Central memory CD4-positive, alpha-beta T cell (primary cell): ENCODE measurements at regions not wholly inside any gene's neighbourhood (a gene's known extent, or its start where the extent isn't known, plus 50 kb on each side); places are given as distances from the start of the nearest gene placed in this dataset.
"Not testable (repeated sequence)": the region's sequence is repeated elsewhere in the genome, so short reads cannot be mapped to it uniquely, and the experiment has no call there.

Experiments
- DNase-seq: peaks from one replicate; pipeline ENCODE4 v3.0.0; 2022

DNA sequence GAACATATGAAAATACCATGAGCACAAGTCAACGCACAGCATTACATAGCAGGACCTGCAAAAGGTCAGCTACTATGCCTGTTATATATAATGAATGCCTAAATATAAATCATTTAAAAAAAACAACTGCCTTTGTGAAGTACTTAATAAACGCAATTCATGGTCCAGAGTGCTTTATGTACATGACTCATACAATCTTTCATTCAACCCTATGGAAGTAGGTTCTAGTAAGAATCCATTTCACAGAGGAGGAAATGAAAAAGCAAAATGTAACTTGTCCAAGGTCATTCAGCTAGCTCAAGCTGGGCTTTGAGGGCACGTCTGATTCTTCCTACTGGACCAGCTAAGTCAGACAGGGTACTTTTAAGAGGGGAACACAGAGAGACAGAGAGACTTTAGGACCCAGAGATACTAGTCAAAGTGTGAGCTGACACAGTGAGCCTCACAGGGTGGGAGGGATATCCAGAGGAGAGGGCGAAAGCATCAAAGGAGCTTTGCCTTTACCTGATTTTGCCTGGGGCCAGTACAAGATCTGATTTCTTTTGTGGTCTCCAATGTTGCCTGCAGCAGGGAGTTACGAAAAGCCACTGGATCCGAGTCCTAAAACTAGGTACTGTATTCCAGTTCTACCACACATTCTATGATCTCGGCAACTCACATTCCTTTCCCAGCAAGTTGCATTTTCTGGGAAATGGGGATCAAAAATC lies 83.4 kb upstream of the ZFHX3 start:
- DNase-seq: no peak

DNA sequence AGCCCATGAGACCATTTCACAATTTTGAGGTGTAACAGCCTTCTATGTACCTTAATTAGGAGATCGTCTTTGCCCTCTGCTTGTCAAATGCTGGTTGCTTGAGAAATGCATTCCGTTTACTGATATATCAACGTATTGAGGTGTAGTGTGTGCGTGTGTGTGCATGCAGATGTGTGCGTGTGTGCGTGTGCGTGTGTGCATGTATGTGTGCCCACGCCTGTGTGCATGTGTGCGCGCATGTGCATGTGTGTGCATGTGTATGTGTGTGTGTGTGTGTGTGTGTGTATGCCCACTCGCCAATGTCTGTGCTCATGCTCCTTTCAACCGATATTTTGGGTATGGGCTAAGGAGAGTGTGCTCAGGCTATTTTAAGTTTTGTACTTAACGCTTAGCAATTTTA lies 81.5 kb upstream of the ZFHX3 start:
- DNase-seq: no peak

DNA sequence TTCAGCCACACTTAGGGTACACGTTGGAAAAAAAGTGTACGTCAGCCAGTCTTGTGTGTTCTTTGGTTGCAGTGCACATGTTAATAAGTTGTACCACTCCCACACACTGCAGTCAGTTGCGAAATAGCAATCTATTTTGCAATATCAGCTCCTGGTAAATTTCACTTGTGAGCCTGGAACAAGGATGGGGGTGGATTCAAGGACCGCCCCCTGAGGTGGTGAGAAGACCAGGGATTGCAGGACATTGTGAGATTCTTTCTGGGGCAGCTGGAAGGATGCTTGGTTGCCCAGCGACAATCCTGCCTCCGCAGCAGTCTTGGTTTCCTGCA lies 78.6 kb upstream of the ZFHX3 start:
- DNase-seq: no peak

DNA sequence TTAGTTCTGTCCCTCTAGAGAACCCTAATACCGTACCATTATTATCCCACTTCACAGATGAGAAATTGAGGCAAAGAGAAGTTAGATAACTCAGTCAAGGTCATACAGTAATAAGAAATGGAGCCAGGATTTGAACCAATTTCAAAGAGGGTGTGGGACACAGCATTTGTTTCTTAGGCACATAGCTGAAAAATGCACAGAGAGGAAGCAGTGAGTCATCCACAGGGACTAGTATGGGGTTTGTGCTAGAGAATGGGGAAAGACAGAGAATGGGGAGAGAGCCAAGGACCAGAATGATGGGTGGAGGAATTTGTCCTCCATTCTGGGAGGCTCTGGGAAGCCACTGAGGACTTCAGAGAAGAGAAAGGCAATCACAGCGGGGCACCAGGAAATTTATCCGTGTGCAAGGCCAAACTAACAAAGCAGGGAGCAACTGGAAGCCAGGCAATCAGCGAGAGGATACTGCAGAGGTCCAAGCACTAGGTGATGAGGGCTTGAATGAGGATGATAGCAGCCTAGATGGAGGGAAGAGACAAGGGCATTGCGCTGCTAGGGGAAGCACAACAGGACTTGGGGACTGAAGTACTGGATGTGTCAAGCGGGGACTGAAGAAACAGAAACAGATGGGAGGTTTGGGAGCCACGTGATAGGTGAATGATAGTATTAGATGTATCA lies 78.1 kb upstream of the ZFHX3 start:
- no peak for DNase-seq

DNA sequence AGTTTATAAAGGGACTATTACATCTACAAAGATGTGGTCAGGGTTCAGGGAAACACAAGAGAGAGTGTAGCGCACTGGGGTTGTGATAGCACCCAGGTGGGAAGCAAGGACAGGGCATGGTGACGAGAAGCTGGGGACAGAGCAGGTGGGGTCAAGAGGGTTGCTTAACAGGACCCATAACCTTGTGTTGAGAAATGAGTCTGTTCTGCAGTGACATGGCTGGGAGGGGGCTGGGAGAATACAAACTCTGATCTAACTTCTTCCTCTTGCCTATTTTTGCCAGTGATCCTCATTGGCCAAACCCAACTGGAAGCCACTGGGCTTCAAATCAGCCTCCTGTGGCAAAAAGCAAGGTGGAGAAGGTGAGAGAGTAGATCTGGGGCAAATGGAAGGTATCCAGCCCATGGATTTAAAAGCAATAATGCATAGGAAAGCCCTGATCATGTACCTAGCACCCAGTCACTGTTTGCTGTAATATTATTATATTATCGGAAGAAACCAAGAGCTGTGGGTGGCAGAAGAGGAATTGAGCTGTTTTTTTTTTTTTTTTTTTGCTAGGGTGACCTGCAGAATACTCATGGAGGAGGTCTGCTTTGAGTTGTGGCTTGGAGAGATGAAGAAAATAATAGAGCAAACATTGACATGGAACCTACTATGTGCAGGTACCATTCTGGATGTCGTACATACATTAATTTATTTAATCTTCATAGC lies 76.9 kb upstream of the ZFHX3 start:
- DNase-seq: no peak

DNA sequence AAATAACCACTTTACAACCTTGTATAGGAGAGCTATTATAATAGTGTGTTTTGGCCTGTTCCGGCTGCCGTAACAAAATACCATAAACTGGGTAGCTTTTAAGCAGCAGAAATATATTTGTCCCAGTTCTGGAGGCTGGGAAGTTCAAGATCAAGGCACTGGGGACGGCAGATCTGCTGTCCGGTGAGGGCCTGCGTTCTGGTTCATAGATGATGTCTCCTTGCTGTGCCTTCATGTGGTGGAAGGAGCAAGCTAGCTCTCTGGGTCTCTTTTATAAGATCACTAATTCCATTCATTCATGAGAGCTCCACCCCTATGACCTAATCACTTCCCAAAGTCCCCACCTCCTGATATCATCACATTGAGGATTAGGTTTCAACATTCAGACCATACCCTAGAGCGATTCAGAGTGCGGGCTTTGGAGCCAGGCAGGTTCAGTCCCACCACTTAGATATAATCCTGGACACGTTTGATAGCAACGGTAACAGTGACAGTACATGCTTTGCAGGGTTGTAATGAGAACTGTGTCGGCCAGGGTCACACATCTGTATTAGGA lies 76.2 kb upstream of the ZFHX3 start:
- DNase-seq: no peak

DNA sequence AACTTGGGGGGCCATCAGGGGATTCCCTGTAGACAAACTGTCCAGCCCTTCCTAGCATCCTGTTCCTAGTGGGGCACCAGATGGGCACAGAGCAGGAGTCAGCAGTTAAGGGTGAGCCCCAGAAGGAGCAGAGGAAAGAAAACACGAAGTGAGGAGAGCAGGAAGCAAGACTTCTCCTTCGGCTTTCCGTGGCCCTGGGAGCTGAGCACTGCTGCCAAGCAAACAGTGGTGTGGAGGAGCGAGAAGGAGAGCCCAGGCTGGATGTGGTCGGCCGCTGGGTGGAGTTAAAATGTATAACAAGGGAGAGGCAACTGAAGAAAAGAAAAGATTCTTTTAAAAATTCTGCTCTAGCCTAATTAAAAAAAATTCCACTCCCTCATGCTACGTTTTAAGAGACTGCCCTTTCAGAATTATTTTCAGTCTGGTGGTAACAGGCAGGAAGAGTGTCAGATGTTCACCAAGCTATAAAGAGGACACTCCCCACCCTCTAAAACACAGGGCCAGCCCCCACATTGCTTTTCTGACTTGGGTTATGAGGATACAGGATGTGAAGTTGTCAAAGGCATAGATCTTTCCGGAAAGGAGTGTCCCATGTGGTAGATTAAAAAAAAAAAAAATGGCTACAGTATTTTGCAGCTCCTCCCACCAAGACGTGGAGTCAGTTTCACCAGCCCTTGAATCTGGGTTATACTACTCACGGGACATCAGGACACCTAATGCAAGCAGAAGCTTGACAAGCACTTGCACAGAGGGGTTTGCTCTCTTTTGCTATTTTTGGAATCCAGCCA lies 74.9 kb upstream of the ZFHX3 start:
- peak; percentile 59 for DNase-seq

DNA sequence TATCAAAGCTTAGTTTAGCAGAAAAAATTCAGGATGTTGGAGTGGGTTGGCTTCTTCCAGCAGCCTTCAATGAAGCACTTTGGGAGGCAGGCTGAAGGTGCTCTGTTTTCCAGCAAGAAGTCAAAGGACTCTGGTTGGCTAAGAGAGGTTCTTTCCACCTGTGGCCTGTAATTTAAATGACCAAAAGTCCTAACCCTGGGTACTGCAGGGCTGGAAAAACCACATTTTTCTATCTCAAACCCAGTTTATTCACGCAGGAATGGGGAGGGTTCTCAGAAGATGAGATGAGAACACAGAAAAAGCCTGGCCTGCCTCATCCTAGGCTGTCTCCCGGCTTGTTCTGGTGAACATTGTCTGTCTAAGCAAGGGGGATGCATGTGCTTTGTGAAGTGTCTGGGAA lies 68.6 kb upstream of the ZFHX3 start:
- no peak for DNase-seq

DNA sequence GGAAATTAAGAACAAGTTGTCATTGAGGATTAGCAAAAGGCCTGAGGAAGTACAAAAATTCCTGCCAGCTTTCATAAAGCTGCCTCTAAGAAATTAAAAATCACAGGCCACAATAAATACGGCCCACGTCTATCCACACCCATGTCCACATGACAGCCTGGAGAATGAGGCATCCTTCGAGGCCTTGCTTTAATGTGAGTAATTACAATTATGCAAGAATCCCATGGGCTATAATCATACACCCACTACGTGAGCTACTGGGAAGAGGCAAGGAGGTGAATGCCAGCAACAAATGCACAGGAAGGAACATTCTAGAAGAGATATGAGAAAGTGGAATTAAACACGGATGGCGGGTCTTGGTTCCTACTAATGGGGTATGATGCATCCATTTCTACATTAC lies 65.4 kb upstream of the ZFHX3 start:
- DNase-seq: no peak

DNA sequence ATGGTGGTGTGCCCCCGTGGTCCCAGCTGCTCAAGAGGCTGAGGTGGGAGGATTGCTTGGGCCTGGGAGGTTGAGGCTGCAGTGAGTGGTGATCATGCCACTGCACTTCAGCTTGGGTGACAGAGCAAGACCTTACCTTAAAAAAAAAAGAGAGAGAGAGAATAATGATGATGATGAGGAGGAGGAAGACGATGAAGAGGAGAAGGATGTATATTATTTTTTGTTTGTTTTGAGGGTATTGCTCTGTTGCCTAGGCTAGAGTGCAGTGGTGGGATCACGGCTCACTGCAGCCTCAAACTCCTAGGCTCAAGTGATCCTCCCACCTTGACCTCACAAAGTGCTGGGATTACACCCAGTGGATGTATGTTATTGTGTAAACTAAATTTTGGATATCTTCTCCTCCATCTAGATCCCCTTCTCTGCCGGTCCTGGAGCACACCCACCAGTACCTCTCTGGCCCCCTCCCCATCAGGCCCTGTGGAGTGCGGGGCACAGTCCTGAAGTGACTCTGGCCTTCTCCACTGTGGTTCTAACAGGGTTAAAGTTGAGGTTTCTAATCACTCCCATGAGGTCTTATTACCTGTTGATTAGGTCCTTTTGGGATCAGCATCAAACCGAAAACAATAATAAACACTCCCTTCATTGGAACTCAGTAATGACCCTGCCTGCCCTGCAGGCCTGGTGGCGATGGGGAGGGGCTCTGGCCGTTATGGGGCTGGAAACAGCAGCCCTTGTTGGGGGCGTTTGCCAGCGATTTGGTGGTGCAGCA lies 60.5 kb upstream of the ZFHX3 start:
- no peak for DNase-seq

DNA sequence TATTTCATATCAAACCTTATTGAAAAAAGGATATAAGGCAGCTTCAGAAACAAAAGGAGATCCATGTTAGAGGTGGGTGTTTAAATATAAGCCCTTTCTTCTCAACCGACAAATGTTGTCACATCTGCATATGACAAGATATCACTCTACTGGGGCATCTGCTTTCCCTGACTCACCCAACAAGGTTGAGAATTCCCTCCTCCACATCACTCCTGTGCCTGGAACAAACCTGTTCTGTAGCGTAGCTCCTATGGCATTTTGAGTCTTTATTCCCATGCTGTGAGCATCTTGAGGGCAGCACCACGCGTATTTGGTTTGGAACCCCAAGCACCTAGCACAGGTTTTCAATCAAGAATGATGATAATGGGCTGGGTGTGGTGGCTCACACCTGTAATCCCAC lies 59.4 kb upstream of the ZFHX3 start:
- no peak for DNase-seq

DNA sequence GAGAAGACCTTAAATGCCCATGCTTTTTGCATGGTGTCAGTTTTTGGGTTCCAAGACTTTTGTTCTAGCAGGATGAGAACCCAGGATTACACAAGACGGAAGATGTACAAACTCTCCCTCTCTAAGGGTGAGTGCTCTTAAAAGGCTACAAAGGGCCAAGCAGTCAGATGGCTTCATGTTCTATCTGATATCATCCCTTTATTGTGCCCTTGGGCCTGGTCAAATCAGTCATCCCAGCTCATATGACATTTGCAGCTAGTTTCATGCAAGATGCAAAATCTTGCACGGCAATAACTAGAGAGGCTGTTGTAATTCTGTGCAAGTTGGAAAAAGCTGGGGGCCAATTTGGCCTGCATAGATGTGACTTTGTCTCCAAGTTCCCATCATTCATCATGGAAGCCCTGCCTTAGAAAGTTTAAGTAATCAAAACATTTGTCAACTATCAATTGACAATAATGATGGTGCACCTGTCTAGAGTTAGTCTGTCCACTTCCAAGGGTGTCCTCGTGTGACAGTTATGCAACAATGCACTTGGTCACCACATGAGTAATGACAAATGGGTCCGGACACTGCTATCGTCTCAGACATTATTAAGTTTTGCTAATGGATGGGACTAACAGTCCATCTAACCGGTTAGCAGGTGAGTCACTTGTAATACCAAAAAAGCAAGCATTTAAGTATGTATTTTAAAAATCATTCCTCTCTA lies 58.6 kb upstream of the ZFHX3 start:
- DNase-seq: no peak

DNA sequence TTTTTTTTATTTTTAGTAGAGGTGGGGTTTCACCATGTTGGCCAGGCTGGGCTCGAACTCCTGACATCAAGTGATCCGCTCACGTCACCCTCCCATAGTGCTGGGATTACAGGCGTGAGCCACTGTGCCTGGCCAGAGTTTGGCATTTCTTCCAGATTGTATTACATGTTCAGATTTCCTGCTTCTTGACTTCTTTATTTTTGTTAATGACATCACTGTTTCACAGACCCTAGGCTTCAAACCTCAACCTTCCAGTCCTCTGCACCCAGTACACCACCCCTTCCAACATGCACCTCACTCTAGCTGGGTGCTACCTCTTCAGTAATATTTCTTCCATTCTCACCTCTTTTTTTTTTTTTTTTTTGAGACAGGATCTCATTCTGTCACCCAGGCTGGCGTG lies 53.6 kb upstream of the ZFHX3 start:
- no peak for DNase-seq

DNA sequence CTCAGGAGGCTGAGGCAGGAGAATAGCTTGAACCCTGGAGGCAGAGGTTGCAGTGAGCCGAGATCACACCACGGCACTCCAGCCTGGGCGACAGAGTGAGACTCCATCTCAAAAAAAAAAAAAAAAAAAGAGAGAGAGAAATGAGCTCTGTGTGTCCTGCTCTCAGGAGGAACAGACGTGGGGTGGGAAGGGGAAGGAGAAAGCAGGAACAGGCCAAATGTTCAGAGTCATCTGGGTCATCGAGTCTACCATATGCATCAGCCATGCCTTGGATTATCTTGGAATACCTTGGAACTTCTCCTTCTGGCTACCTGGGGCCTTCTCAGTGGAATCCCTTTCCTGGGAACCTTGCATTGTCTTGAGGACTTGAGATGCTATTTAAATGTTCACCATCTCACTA lies 51.7 kb upstream of the ZFHX3 start:
- DNase-seq: not testable (repeated sequence)
